Ovary (tissue), 7 donors: ENCODE measurements at regions not wholly inside any gene's neighbourhood (a gene's known extent, or its start where the extent isn't known, plus 50 kb on each side); places are given as distances from the start of the nearest gene placed in this dataset.

Source experiments
- DNase-seq, 5 donors: peaks; one replicate each; pipeline ENCODE4 v3.0.0-alpha.2; 2019 to 2020
- H3K27ac ChIP-seq, 2 donors: fragments of 200-600 bp; one replicate each; pipeline versions ENCODE4 v1.5.1 to v1.8.0; 2019 to 2022
- H3K27me3 ChIP-seq: fragments of 200-600 bp; one replicate; pipeline ENCODE4 v1.8.0; 2022
- H3K36me3 ChIP-seq: fragments of 200-600 bp; sonication (generic); one replicate; pipeline ENCODE4 v1.5.1; 2019
- H3K4me1 ChIP-seq: one replicate; pipeline ENCODE4 v1.8.1; 2013; ENCODE audit warnings: mild to moderate bottlenecking, moderate library complexity; ENCODE audit not compliant: insufficient read depth
- H3K4me3 ChIP-seq: fragments of 200-600 bp; sonication (generic); one replicate; pipeline ENCODE4 v1.5.1; 2017
- H3K9me3 ChIP-seq, 2 donors: fragments of 200-600 bp in 1 of 2; sonication (generic) in 1 of 2; one replicate each; pipeline versions ENCODE4 v1.5.1 to v1.8.1; 2013 to 2019; ENCODE audit warnings: mild to moderate bottlenecking in 1 of 2, moderate library complexity in 1 of 2
- CTCF ChIP-seq, 3 donors: fragments of 450-650 bp in 2 of 3; fragments of 200-600 bp in 1 of 3; IDR thresholded peaks; one replicate each; pipeline versions ENCODE4 v1.5.1 to v1.8.0; 2016 to 2022; ENCODE audit warnings: antibody characterized with exemption in 3 of 3, mild to moderate bottlenecking in 1 of 3
- EP300 ChIP-seq: sonication (generic); formaldehyde crosslinking; IDR thresholded peaks from one replicate; pipeline ENCODE4 v1.6.1; 2017; ENCODE audit warnings: antibody characterized with exemption
- POLR2A ChIP-seq: fragments of 450-650 bp; IDR thresholded peaks from one replicate; pipeline ENCODE4 v1.6.1; 2017; ENCODE audit warnings: antibody characterized with exemption, mild to moderate bottlenecking, moderate library complexity
- WGBS, 3 donors: extraction: QIAGEN DNeasy Blood & Tissue Kit in 1 of 3; methylation state at CpG; one replicate each; pipeline versions ENCODE4 v1.1.5 to v1.1.7; 2013 to 2017; 5-methylcytosine and 5-hydroxymethylcytosine counted together
- intact Hi-C, 4 donors: fragments of 100-400 bp; cut with DNase I; formaldehyde crosslinking; loops; one replicate each; pipeline versions ENCODE4 v1.11.0 to v1.15.1; 2022 to 2023
- donor health status: DM: no; HTN: no; CAD: no; lungs with moderate emphysema.
- donor health status: DM: no; HTN: no; CAD: no.
- donor health status: Bipolar disorder and iron deficiency.
- donor health status: DM: no; HTN: no; CAD: no.
- donor health status: DM: yes; HTN: yes; CAD: no.

DNA sequence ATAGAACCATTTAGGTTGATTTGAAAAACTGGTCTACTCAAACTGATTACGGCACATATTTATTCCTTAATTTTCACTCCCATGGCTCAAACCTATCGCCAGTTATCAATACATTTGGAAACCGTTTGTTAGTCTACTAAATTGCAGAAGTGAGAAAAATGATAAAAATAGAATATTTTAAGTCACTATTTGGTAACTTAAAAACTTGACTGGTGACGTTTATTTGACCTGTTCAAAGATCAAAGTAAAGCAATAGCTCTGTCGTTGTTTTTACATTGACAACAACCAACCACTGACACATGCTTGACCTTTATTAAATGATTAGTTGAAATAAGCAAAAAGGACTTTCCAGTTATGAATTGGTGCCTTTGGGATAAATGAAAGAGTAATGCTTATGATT lies 402.9 kb upstream of the MAP3K7 start:
- no peaks in the 10 kb centered on the region for H3K9me3 ChIP-seq
- H3K27ac ChIP-seq = no peak overlapping the region
- H3K36me3 ChIP-seq = no peaks in the 10 kb centered on the region
- intact Hi-C loops = no loop called here
- 81 to 86% (median 82%) methylated on average over 5 of the region's 5 CpGs for WGBS, 3 donors
- no peaks in the 10 kb centered on the region for H3K27me3 ChIP-seq
- DNase-seq = no peak
- TF ChIP-seq POLR2A (no peak), EP300 (no peak), CTCF (IDR thresholded peaks at IDR 0.05) (no peak)
- H3K4me1 ChIP-seq = no peaks in the 10 kb centered on the region
- no peak overlapping the region for H3K4me3 ChIP-seq

DNA sequence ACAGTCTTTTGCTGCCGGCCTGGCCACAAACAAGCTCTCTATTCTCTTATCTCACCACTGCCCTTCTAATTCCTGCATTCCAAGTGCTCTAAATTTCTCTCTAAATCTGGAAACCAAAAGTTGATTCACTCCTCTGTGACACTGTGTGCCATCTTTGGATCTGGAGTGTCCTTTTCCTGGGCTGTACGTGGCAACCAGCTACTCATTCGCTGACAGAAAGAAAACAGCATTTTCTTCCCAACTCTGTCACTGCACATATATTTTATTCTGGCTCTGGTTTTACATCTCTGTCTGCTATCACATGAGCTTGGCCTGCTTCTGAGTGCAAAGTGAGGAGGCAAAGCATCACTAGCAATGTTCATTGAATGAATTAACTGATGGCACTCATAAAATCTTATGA lies 397.2 kb upstream of the MAP3K7 start:
- TF ChIP-seq POLR2A = no peak
- TF ChIP-seq CTCF (IDR thresholded peaks at IDR 0.05) = no peak
- TF ChIP-seq EP300 = no peak
- H3K27ac ChIP-seq = no peak overlapping the region
- H3K4me3 ChIP-seq = no peak overlapping the region
- H3K27me3 ChIP-seq = no peaks in the 10 kb centered on the region
- intact Hi-C loops = no loop called here
- no peak for DNase-seq
- 59 to 63% (median 62%) methylated on average over 3 of the region's 3 CpGs for WGBS, 3 donors
- no peaks in the 10 kb centered on the region for H3K4me1 ChIP-seq
- H3K9me3 ChIP-seq = no peaks in the 10 kb centered on the region
- no peaks in the 10 kb centered on the region for H3K36me3 ChIP-seq

GRCh38 chr6:90983462-90983861 lies 396.6 kb upstream of the MAP3K7 start:
- Histone ChIP-seq H3K4me1 (no peaks in the 10 kb centered on the region), H3K4me3 (no peak overlapping the region), H3K27me3 (no peaks in the 10 kb centered on the region), H3K27ac (no peak overlapping the region), H3K36me3 (no peaks in the 10 kb centered on the region), H3K9me3 (no peaks in the 10 kb centered on the region)
- WGBS, 3 donors = 70 to 78% (median 78%) methylated on average over 4 of the region's 4 CpGs
- DNase-seq = no peak
- intact Hi-C loops = no loop called here
- no peak for TF ChIP-seq POLR2A
- no peak for TF ChIP-seq EP300
- no peak for TF ChIP-seq CTCF (IDR thresholded peaks at IDR 0.05)

GRCh38 chr6:90982581-90982980 lies 395.7 kb upstream of the MAP3K7 start:
- WGBS, 3 donors = 92 to 98% (median 95%) methylated on average over 7 of the region's 7 CpGs
- H3K36me3 ChIP-seq = no peaks in the 10 kb centered on the region
- intact Hi-C loops = no loop called here
- H3K4me1 ChIP-seq = no peaks in the 10 kb centered on the region
- H3K27ac ChIP-seq = no peak overlapping the region
- no peak for TF ChIP-seq CTCF (IDR thresholded peaks at IDR 0.05)
- no peak for TF ChIP-seq EP300
- TF ChIP-seq POLR2A = no peak
- H3K9me3 ChIP-seq = no peaks in the 10 kb centered on the region
- no peak overlapping the region for H3K4me3 ChIP-seq
- no peaks in the 10 kb centered on the region for H3K27me3 ChIP-seq
- no peak for DNase-seq

DNA sequence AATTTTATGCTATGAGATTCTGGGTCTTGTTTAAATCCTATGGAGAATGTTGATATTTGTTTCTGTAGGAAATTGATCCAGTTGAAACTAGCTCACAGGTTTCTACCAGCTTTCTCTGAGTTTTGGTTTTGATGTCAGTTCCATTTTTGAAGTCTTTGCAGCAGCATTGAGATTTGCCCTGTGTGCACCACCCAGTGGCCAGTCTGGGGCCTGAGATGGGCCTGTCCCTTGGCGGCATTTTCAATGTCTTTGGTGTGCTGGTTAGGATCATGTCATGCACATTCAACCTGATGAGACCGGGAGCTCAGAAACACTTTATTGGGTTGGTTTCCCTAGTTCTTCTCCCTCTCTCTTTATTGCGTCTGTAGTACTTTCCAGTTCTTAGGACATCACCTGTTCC lies 395.2 kb upstream of the MAP3K7 start:
- H3K27me3 ChIP-seq = no peaks in the 10 kb centered on the region
- H3K4me1 ChIP-seq = no peaks in the 10 kb centered on the region
- WGBS, 3 donors = 92 to 97% (median 92%) methylated on average over 3 of the region's 3 CpGs
- H3K4me3 ChIP-seq = no peak overlapping the region
- H3K27ac ChIP-seq = no peak overlapping the region
- H3K36me3 ChIP-seq = no peaks in the 10 kb centered on the region
- TF ChIP-seq CTCF (IDR thresholded peaks at IDR 0.05) (no peak), EP300 (no peak), POLR2A (no peak)
- intact Hi-C loops = no loop called here
- no peak for DNase-seq
- H3K9me3 ChIP-seq = no peaks in the 10 kb centered on the region
